MM.1S (cell line): ENCODE measurements at regions not wholly inside any gene's neighbourhood (a gene's known extent, or its start where the extent isn't known, plus 50 kb on each side); places are given as distances from the start of the nearest gene placed in this dataset.

Source experiments
- DNase-seq: peaks from one replicate; pipeline ENCODE4 v3.0.0-alpha.2; 2015
- H2AFZ ChIP-seq: fragments of 300-600 bp; sonication (generic); 2 replicates; pipeline ENCODE4 v1.6.0; 2016; ENCODE audit warnings: antibody characterized with exemption, low read length
- H3F3A ChIP-seq: fragments of 300-600 bp; sonication (generic); 2 replicates; pipeline ENCODE4 v1.6.1; 2016; ENCODE audit warnings: mild to moderate bottlenecking, antibody characterized with exemption, low read length, moderate library complexity, mixed read lengths; ENCODE audit not compliant: insufficient read depth
- H3K27ac ChIP-seq: fragments of 300-600 bp; sonication (generic); 2 replicates; pipeline ENCODE4 v1.5.1; 2016; ENCODE audit warnings: mild to moderate bottlenecking, low read length
- H3K27me3 ChIP-seq: fragments of 300-600 bp; sonication (generic); replicated peaks from 2 replicates; pipeline ENCODE4 v1.6.0; 2016; ENCODE audit warnings: low read length; ENCODE audit not compliant: insufficient read depth
- H3K36me3 ChIP-seq: fragments of 300-600 bp; sonication (generic); replicated peaks from 2 replicates; pipeline ENCODE4 v1.6.1; 2016; ENCODE audit warnings: mild to moderate bottlenecking, low read length, mixed read lengths; ENCODE audit not compliant: insufficient read depth
- H3K4me1 ChIP-seq: fragments of 300-600 bp; sonication (generic); 2 replicates; pipeline ENCODE4 v1.6.1; 2016; ENCODE audit warnings: low read length, mixed read lengths
- H3K4me2 ChIP-seq: fragments of 300-600 bp; sonication (generic); 2 replicates; pipeline ENCODE4 v1.6.0; 2016; ENCODE audit warnings: low read depth, low read length
- H3K4me3 ChIP-seq: fragments of 300-600 bp; sonication (generic); 2 replicates; pipeline ENCODE4 v1.5.1; 2016; ENCODE audit warnings: low read length, mixed read lengths
- H3K79me2 ChIP-seq: fragments of 300-600 bp; sonication (generic); 2 replicates; pipeline ENCODE4 v1.6.1; 2016; ENCODE audit warnings: mixed run types, low read length, mixed read lengths
- H3K9ac ChIP-seq: fragments of 300-600 bp; sonication (generic); 2 replicates; pipeline ENCODE4 v1.6.1; 2016; ENCODE audit warnings: low read length, mixed read lengths
- H3K9me2 ChIP-seq: fragments of 300-600 bp; sonication (generic); replicated peaks from 2 replicates; pipeline ENCODE4 v1.6.1; 2016; ENCODE audit warnings: mild to moderate bottlenecking, low read length, mixed read lengths; ENCODE audit not compliant: insufficient read depth
- H3K9me3 ChIP-seq: fragments of 300-600 bp; sonication (generic); replicated peaks from 2 replicates; pipeline ENCODE4 v1.6.1; 2016; ENCODE audit warnings: mild to moderate bottlenecking, low read length, mixed read lengths; ENCODE audit not compliant: insufficient read depth
- H4K20me1 ChIP-seq: fragments of 300-600 bp; sonication (generic); 2 replicates; pipeline ENCODE4 v1.6.1; 2016; ENCODE audit warnings: mild to moderate bottlenecking, low read length, moderate library complexity, mixed read lengths; ENCODE audit not compliant: insufficient read depth
- CTCF ChIP-seq: fragments of 300-600 bp; sonication (generic); IDR thresholded peaks from 2 replicates; pipeline ENCODE4 v1.5.1; 2016; ENCODE audit warnings: antibody characterized with exemption, low read length, mixed read lengths
- EZH2 ChIP-seq: fragments of 300-600 bp; sonication (generic); optimal IDR thresholded peaks from 2 replicates; pipeline ENCODE3; 2017; ENCODE audit warnings: low read depth, mild to moderate bottlenecking, antibody characterized with exemption, low read length, mixed read lengths
- EZH2phosphoT487 ChIP-seq: fragments of 300-600 bp; sonication (generic); IDR thresholded peaks from 2 replicates; pipeline ENCODE4 v1.6.1; 2018; ENCODE audit warnings: antibody characterized with exemption, low read length

GRCh38 chr11:82195283-82195682 lies 538.4 kb downstream of the FAM181B start:
- Histone ChIP-seq H3K9me2 (no peaks in the 10 kb centered on the region), H4K20me1 (no peaks in the 10 kb centered on the region), H3K27ac (no peak overlapping the region), H3K4me2 (no peak overlapping the region), H3K36me3 (no peaks in the 10 kb centered on the region), H3K4me3 (no peak overlapping the region), H3K4me1 (peaks cover 18% of the 10 kb centered on the region), H3K9ac (no peak overlapping the region), H2AFZ (no peak overlapping the region), H3K9me3 (no peaks in the 10 kb centered on the region), H3K27me3 (peaks cover 16% of the 10 kb centered on the region; the same call in 1 of the 2 replicates), H3K79me2 (no peaks in the 10 kb centered on the region), H3F3A (peaks cover 6% of the 10 kb centered on the region; the same call in 1 of the 2 replicates)
- TF ChIP-seq EZH2 (no peak), CTCF (no peak), EZH2phosphoT487 (no peak)
- DNase-seq, result no peak

- peak overlapping the region; percentile 7; the same call in 1 of the 2 replicates for H3K4me2 ChIP-seq
- H3K79me2 ChIP-seq, result no peaks in the 10 kb centered on the region
- H3K4me1 ChIP-seq, result peaks cover 18% of the 10 kb centered on the region
- no peaks in the 10 kb centered on the region for H3K36me3 ChIP-seq
- no peaks in the 10 kb centered on the region for H3K9me2 ChIP-seq
- DNase-seq, result peak; percentile 91
- H3F3A ChIP-seq, result peaks cover 6% of the 10 kb centered on the region; the same call in 1 of the 2 replicates
- no peaks in the 10 kb centered on the region for H4K20me1 ChIP-seq
- H3K9ac ChIP-seq, result no peak overlapping the region
- no peak for TF ChIP-seq CTCF
- no peak for TF ChIP-seq EZH2phosphoT487
- TF ChIP-seq EZH2, result no peak
- H3K9me3 ChIP-seq, result no peaks in the 10 kb centered on the region
- peaks cover 16% of the 10 kb centered on the region; the same call in 1 of the 2 replicates for H3K27me3 ChIP-seq
- no peak overlapping the region for H3K4me3 ChIP-seq
- no peak overlapping the region for H2AFZ ChIP-seq
- H3K27ac ChIP-seq, result no peak overlapping the region; the same call in 1 of the 2 replicates
Observed at GRCh38 chr11:82194521-82194920, 539.1 kb downstream of the FAM181B start.

DNA sequence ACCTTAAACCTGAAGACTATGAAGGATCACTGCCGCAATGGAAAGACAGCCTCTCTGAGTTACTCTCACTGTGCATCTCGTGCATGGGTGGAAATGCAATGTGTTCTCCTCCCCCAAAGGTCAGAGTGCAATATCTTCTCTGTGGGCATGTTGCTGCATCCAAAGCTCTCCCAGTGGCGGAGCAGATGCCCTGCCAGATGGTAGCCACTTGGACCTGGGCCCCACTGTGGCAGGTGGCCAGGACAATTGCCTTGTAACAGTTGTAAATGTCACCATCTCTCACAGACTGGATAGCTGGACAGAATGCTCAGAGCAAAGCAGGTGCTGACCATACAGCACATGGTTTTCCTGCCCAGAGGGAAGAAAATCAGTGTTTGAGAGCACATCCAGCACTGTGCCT lies 542.0 kb downstream of the FAM181B start:
- Histone ChIP-seq H4K20me1 (no peaks in the 10 kb centered on the region), H3F3A (peaks cover 6% of the 10 kb centered on the region; the same call in 1 of the 2 replicates), H3K4me3 (no peak overlapping the region), H3K9me2 (no peaks in the 10 kb centered on the region), H3K4me2 (no peak overlapping the region), H2AFZ (no peak overlapping the region), H3K27ac (no peak overlapping the region), H3K9ac (no peak overlapping the region), H3K27me3 (peaks cover 16% of the 10 kb centered on the region; the same call in 1 of the 2 replicates), H3K9me3 (no peaks in the 10 kb centered on the region), H3K4me1 (peaks cover 18% of the 10 kb centered on the region), H3K36me3 (no peaks in the 10 kb centered on the region), H3K79me2 (no peaks in the 10 kb centered on the region)
- TF ChIP-seq EZH2phosphoT487 (no peak), EZH2 (no peak), CTCF (no peak)
- no peak for DNase-seq
